SU-DHL-6 (cell line): ENCODE measurements at regions not wholly inside any gene's neighbourhood (a gene's known extent, or its start where the extent isn't known, plus 50 kb on each side); places are given as distances from the start of the nearest gene placed in this dataset.

Experiments
- H2AFZ ChIP-seq: fragments of 200-600 bp; sonication (generic); 2 replicates; pipeline ENCODE4 v1.6.1; 2014; ENCODE audit warnings: low read depth, mild to moderate bottlenecking, moderate library complexity, mixed read lengths, antibody characterized with exemption, low read length; ENCODE audit not compliant: severe bottlenecking
- H3F3A ChIP-seq: fragments of 200-600 bp; shearing (Covaris generic); 2 replicates; pipeline ENCODE4 v1.6.0; 2016; ENCODE audit warnings: antibody characterized with exemption, mild to moderate bottlenecking; ENCODE audit not compliant: insufficient read depth
- H3K27ac ChIP-seq: fragments of 200-600 bp; sonication (generic); 2 replicates; pipeline ENCODE4 v1.5.1; 2016; ENCODE audit warnings: low read depth, mild to moderate bottlenecking, low read length, moderate library complexity, mixed read lengths
- H3K27me3 ChIP-seq: fragments of 200-600 bp; sonication (generic), shearing (Covaris generic); 2 replicates; pipeline ENCODE4 v1.6.0; 2014; ENCODE audit warnings: mild to moderate bottlenecking, low read length
- H3K36me3 ChIP-seq: fragments of 200-600 bp; sonication (generic); 2 replicates; pipeline ENCODE4 v1.6.1; 2014; ENCODE audit warnings: mild to moderate bottlenecking, low read length, mixed read lengths
- H3K4me2 ChIP-seq: fragments of 300-600, 200-600 bp; shearing (Covaris generic), sonication (generic); 2 replicates; pipeline ENCODE4 v1.6.0; 2014; ENCODE audit warnings: low read length, low read depth, mild to moderate bottlenecking; ENCODE audit not compliant: poor library complexity, severe bottlenecking
- H3K4me3 ChIP-seq: fragments of 200-600 bp; sonication (generic); 2 replicates; pipeline ENCODE4 v1.5.1; 2014; ENCODE audit warnings: antibody characterized with exemption, low read length, mild to moderate bottlenecking, mixed read lengths; ENCODE audit not compliant: insufficient read depth, poor library complexity, severe bottlenecking
- H3K79me2 ChIP-seq: fragments of 200-600 bp; sonication (generic); 2 replicates; pipeline ENCODE4 v1.6.1; 2014; ENCODE audit warnings: mild to moderate bottlenecking, low read length, moderate library complexity; ENCODE audit not compliant: insufficient read depth
- H3K9ac ChIP-seq: fragments of 200-600 bp; sonication (generic); 2 replicates; pipeline ENCODE4 v1.7.0; 2014; ENCODE audit warnings: mild to moderate bottlenecking, low read length
- H3K9me2 ChIP-seq: fragments of 200-600 bp; sonication (generic); replicated peaks from 2 replicates; pipeline ENCODE4 v1.6.1; 2014; ENCODE audit warnings: low read length; ENCODE audit not compliant: insufficient read depth
- H3K9me3 ChIP-seq: fragments of 200-600 bp; sonication (generic); 2 replicates; pipeline ENCODE4 v1.6.1; 2014; ENCODE audit warnings: low read length, mixed read lengths; ENCODE audit not compliant: insufficient read depth
- H4K20me1 ChIP-seq: fragments of 200-600 bp; sonication (generic); 2 replicates; pipeline ENCODE4 v1.6.1; 2014; ENCODE audit warnings: low read depth, mild to moderate bottlenecking, antibody characterized with exemption, low read length, moderate library complexity, mixed read lengths
- CTCF ChIP-seq: fragments of 200-600 bp; sonication (generic); IDR thresholded peaks from one replicate; pipeline ENCODE4 v1.5.1; 2017; ENCODE audit warnings: antibody characterized with exemption, mild to moderate bottlenecking, low read length, moderate library complexity; ENCODE audit not compliant: insufficient read depth, poor library complexity, severe bottlenecking
- EZH2phosphoT487 ChIP-seq: fragments of 200-600 bp; sonication (generic), shearing (Covaris generic); conservative IDR thresholded peaks from 2 replicates; pipeline ENCODE4 v1.6.1; 2018; ENCODE audit warnings: mild to moderate bottlenecking, antibody characterized with exemption, low read length, moderate library complexity, mixed read lengths

DNA sequence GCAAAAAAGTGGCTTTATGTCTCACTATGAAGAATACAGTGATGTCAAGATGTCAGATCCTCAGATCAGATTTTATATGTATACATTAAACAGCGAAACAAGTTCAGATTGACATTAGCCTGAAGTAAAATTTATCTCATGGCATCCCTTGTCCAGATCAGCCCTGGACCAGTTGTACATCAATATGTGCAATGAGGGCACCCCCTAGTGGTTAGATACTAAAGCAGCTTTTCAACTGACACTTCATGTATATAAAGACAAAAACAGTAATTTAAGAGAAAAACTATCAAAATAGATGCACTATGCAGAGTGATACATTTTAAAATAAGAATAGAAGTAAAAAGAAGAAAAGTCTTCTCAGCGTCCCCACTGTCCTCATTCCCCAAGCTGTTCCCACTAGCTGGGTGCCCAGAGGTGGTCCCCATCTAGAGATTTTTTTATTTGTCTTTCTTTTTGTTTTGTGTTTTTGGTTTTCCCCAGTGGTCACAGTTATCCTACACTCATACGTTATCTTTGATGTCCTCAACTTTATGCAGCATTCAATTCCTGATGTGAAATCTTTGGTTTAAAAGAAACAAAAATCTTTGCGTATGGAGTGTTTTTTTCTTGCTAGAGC, 2193.4 kb upstream of the RAG2 start:
- Histone ChIP-seq H3K4me2 (no peak overlapping the region), H3K4me3 (no peak overlapping the region), H3K27ac (no peak overlapping the region), H3K9me3 (no peaks in the 10 kb centered on the region), H3K79me2 (no peaks in the 10 kb centered on the region), H3F3A (no peaks in the 10 kb centered on the region), H2AFZ (no peak overlapping the region), H3K27me3 (no peaks in the 10 kb centered on the region), H4K20me1 (no peaks in the 10 kb centered on the region), H3K36me3 (no peaks in the 10 kb centered on the region), H3K9ac (no peak overlapping the region), H3K9me2 (no peaks in the 10 kb centered on the region)
- TF ChIP-seq CTCF (peak; percentile 68), EZH2phosphoT487 (no peak)

- no peak overlapping the region for H3K4me2 ChIP-seq
- no peaks in the 10 kb centered on the region for H3K79me2 ChIP-seq
- H3F3A ChIP-seq = no peaks in the 10 kb centered on the region
- no peak overlapping the region for H3K9ac ChIP-seq
- no peaks in the 10 kb centered on the region for H4K20me1 ChIP-seq
- no peak overlapping the region for H3K27ac ChIP-seq
- TF ChIP-seq CTCF (no peak), EZH2phosphoT487 (no peak)
- no peaks in the 10 kb centered on the region for H3K9me3 ChIP-seq
- H3K9me2 ChIP-seq = no peaks in the 10 kb centered on the region
- H3K36me3 ChIP-seq = no peaks in the 10 kb centered on the region
- no peak overlapping the region for H2AFZ ChIP-seq
- H3K27me3 ChIP-seq = no peaks in the 10 kb centered on the region
- no peak overlapping the region for H3K4me3 ChIP-seq
Observed at GRCh38 chr11:38788561-38788960, 2190.5 kb upstream of the RAG2 start.

DNA sequence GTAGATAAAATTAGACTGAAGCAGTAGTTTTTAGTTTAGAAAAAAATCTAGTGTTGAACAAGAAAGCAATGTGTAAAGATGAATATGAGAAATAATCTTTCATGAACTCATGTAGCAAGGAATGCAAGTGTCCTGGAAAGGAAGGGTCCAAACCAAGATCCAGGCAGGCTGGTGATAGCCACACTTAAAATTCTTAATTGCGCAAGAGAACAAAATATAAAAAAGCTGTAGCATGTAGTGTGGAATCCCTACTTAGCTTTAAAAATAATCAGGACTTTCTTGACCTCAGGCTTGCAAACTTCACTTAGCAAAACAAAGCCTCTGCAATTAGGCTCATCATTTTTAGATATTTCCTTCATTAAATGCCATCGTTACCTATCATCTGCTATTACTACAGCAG, 2186.1 kb upstream of the RAG2 start:
- H3K4me2 ChIP-seq = no peak overlapping the region
- H3K27me3 ChIP-seq = no peaks in the 10 kb centered on the region
- H3K36me3 ChIP-seq = no peaks in the 10 kb centered on the region
- no peak overlapping the region for H3K4me3 ChIP-seq
- no peaks in the 10 kb centered on the region for H3F3A ChIP-seq
- no peak overlapping the region for H3K9ac ChIP-seq
- H3K9me3 ChIP-seq = no peaks in the 10 kb centered on the region; the same call in 1 of the 2 replicates
- no peak overlapping the region for H2AFZ ChIP-seq
- no peaks in the 10 kb centered on the region for H4K20me1 ChIP-seq
- TF ChIP-seq EZH2phosphoT487 (no peak), CTCF (no peak)
- no peaks in the 10 kb centered on the region for H3K9me2 ChIP-seq
- H3K27ac ChIP-seq = no peak overlapping the region
- H3K79me2 ChIP-seq = no peaks in the 10 kb centered on the region
